ENCODE measurements at regions not wholly inside any gene's neighbourhood (a gene's known extent, or its start where the extent isn't known, plus 50 kb on each side); places are given as distances from the start of the nearest gene placed in this dataset.

- no peak overlapping the region for H2BK5ac ChIP-seq (ENCODE audit: insufficient read length, low read length)
- no peak overlapping the region for H3K4me3 Mint-ChIP-seq
- no peak overlapping the region for H2BK12ac ChIP-seq (ENCODE audit: insufficient read length, low read depth, low read length)
Observed at GRCh38 chr5:23445573-23445972, 61.8 kb upstream of the PRDM9 start.

More at GRCh38 chr5:23445573-23445972, 61.8 kb upstream of the PRDM9 start:
- Histone ChIP-seq H4K8ac (replicated peaks; ENCODE audit: insufficient read length, low read depth, low read length) (no peak overlapping the region), H3K79me2 (ENCODE audit: insufficient read depth, low read length) (no peaks in the 10 kb centered on the region), H3K4me1 (ENCODE audit: insufficient read depth, low read length) (no peaks in the 10 kb centered on the region), H2BK20ac (ENCODE audit: low read depth, low read length, poor library complexity, severe bottlenecking) (no peak overlapping the region), H3K4me2 (ENCODE audit: insufficient read depth, insufficient read length, low read length) (no peak overlapping the region), H3K4ac (ENCODE audit: low read depth, low read length) (no peak overlapping the region), H2AK5ac (ENCODE audit: insufficient read length, low read length) (no peak overlapping the region), H4K91ac (ENCODE audit: insufficient read length, low read depth, low read length) (no peak overlapping the region), H3T11ph (ENCODE audit: low read length) (no peak overlapping the region), H4K20me1 (ENCODE audit: control insufficient read depth, insufficient read depth, insufficient read length) (no peaks in the 10 kb centered on the region), H3K56ac (ENCODE audit: insufficient read length, low read depth, low read length) (no peak overlapping the region), H3K9me3 (ENCODE audit: control insufficient read depth, low read depth, low read length) (no peaks in the 10 kb centered on the region), H3K9ac (ENCODE audit: extremely low read depth, insufficient read length, low read length) (no peak overlapping the region), H3K14ac (ENCODE audit: insufficient read depth, low read length) (no peak overlapping the region), H4K5ac (ENCODE audit: insufficient read length, low read depth, low read length) (no peak overlapping the region), H2AFZ (ENCODE audit: low read length) (no peak overlapping the region), H3K18ac (ENCODE audit: insufficient read length, low read depth, low read length) (no peak overlapping the region), H3K79me1 (ENCODE audit: insufficient read depth, low read depth, low read length, poor library complexity, severe bottlenecking) (no peaks in the 10 kb centered on the region), H3K23ac (ENCODE audit: insufficient read length, low read depth, low read length) (no peak overlapping the region), H3K27me3 (ENCODE audit: insufficient read depth, low read length) (no peaks in the 10 kb centered on the region), H3K23me2 (ENCODE audit: insufficient read length, low read depth, low read length, poor library complexity, severe bottlenecking) (no peaks in the 10 kb centered on the region), H3K27ac (ENCODE audit: insufficient read length, low read depth, low read length) (no peak overlapping the region), H2BK15ac (ENCODE audit: low read depth, low read length) (no peak overlapping the region), H2BK120ac (ENCODE audit: low read depth, low read length, poor library complexity, severe bottlenecking) (no peak overlapping the region)
- no peaks in the 10 kb centered on the region; a peak in 1 of 5 replicates for H3K9me3 Mint-ChIP-seq
- no peaks in the 10 kb centered on the region for H3K36me3 Mint-ChIP-seq (ENCODE audit: insufficient read depth in 1 of 3, low read depth in 3 of 3)
- DNase-seq, result no peak
- no peak overlapping the region for H3K27ac Mint-ChIP-seq
- no peak for TF ChIP-seq CTCF (conservative IDR thresholded peaks at IDR 0.05)
- no CpG with 5 or more reads among the region's 1 CpG for WGBS (ENCODE audit: extremely low coverage, insufficient read length, low lambda C conversion rate)
- no peaks in the 10 kb centered on the region for H3K4me1 Mint-ChIP-seq
- H3K27me3 Mint-ChIP-seq (ENCODE audit: low read depth), result no peaks in the 10 kb centered on the region

All from H9 (cell line).